Esophagus muscularis mucosa (tissue), 4 donors: ENCODE measurements at regions not wholly inside any gene's neighbourhood (a gene's known extent, or its start where the extent isn't known, plus 50 kb on each side); places are given as distances from the start of the nearest gene placed in this dataset.

ENCODE experiments used
- EP300 ChIP-seq: sonication (generic); formaldehyde crosslinking; IDR thresholded peaks from one replicate; pipeline ENCODE4 v1.6.1; 2017; ENCODE audit warnings: antibody characterized with exemption
- POLR2A ChIP-seq: fragments of 450-650 bp; IDR thresholded peaks from one replicate; pipeline ENCODE4 v1.6.1; 2017; ENCODE audit warnings: antibody characterized with exemption, moderate library complexity, mild to moderate bottlenecking, low read depth
- POLR2AphosphoS5 ChIP-seq, 2 donors: sonication (generic); formaldehyde crosslinking; IDR thresholded peaks; one replicate each; pipeline ENCODE4 v1.6.1; 2017; ENCODE audit warnings: antibody characterized with exemption in 2 of 2
- TF ChIP-seq, protein P1 (sequence below), 3 experiments: fragments of 200-600 bp in 2 of 3; fragments of 450-650 bp in 1 of 3; sonication (generic) in 2 of 3; IDR thresholded peaks; one replicate each; pipeline ENCODE4 v1.5.1; 2017 to 2019; ENCODE audit warnings: antibody characterized with exemption in 3 of 3, mild to moderate bottlenecking in 2 of 3, moderate library complexity in 1 of 3

DNA sequence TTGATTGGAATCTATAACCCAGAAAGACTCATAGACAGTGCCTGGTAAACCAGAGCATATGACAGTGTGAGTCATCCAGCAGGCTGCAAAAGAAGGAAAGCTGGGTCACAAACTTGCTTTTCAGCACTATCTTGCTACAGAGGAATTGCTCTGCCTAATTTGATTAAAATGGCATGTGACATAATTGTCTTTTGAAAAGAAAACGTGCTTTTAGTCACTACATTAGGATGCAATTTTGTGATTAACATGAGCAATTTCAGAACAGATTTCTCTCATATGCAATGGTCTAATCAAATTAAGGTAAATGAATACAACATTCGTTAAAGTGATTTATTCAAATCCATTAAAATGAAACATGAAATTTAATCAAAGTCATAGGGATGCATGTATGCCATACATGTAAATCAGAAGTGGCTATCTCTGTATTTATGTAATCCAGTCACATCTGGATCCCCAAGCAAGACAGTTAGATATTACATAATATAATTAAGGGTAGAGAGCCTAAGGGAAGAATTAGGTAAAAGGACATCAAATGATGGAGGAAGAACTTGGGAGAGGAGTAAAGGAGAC is 400.0 kb upstream of the HTR1E start:
- TF ChIP-seq, protein P1, sequence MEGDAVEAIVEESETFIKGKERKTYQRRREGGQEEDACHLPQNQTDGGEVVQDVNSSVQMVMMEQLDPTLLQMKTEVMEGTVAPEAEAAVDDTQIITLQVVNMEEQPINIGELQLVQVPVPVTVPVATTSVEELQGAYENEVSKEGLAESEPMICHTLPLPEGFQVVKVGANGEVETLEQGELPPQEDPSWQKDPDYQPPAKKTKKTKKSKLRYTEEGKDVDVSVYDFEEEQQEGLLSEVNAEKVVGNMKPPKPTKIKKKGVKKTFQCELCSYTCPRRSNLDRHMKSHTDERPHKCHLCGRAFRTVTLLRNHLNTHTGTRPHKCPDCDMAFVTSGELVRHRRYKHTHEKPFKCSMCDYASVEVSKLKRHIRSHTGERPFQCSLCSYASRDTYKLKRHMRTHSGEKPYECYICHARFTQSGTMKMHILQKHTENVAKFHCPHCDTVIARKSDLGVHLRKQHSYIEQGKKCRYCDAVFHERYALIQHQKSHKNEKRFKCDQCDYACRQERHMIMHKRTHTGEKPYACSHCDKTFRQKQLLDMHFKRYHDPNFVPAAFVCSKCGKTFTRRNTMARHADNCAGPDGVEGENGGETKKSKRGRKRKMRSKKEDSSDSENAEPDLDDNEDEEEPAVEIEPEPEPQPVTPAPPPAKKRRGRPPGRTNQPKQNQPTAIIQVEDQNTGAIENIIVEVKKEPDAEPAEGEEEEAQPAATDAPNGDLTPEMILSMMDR (IDR thresholded peaks at IDR 0.05): no peak
- TF ChIP-seq POLR2AphosphoS5 (IDR thresholded peaks at IDR 0.05): no peak
- no peak for TF ChIP-seq POLR2A
- TF ChIP-seq EP300: no peak
